ENCODE measurements at regions not wholly inside any gene's neighbourhood (a gene's known extent, or its start where the extent isn't known, plus 50 kb on each side); places are given as distances from the start of the nearest gene placed in this dataset.
"Not testable (repeated sequence)": the region's sequence is repeated elsewhere in the genome, so short reads cannot be mapped to it uniquely, and the experiment has no call there.

GRCh38 chr5:96319981-96320739 is 112.9 kb downstream of the PCSK1 start:
- DNase-seq, result not testable (repeated sequence)

DNA sequence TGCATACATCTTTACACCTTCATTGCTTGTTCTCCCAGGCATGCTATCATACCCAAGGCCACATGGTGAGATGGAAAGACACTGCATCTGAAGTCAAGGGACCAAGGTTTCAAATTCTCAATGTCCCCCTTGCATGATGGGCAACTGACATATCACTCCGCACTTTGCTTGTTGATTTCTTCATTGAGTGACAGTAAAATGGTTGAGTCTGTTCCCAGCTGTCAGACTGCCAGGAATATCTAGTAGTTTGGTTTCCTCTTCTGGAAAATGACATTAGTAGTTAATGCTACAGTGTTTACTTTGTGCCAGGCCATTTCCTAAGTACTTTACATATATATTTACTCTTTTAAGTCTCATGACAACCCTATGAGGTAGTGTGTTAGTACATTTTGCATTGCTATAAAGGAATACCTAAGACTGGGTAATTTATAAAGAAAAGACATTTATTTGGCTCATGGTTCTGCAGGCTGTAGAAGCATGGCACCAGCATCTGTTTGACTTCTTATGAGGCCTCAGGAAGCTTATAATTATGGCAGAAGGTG is 114.4 kb downstream of the PCSK1 start:
- no peak for DNase-seq

DNA sequence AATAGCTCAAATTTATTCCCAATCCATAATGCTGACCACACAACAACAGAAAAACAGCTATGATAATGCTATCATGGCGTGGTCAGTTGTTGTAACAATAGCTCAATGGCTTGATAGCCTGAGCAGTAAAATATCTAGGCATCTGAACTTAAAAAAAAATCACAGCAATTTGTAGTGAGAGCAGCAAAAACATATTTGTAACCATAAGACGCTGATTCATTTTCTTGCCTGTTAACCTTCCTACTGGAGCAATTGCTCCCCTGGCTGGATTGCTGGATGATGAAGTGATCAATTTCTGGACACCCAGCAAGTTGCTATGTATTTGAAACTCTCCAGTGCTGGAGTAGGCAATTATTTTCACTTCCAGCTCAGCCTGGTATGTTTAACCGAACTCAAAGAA is 115.1 kb downstream of the PCSK1 start:
- DNase-seq, result no peak

DNA sequence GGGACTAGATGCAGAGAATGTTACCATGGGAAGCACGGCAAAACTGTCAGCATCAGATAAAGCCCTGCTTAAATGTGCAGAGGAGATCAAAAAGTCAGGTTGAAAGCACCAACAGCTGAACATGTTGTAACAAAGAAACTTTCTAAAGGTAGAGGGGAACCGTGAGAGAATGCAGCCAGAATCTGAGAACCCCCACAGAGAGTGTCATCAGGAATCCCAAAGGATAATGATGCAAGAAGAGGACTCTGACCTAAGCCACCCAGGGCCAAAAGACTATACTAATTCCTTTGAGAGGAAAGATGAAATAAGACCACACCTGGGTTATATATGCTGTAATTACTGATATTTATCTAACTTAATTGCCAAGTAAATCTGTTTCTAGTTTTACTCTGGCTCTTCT is 116.6 kb downstream of the PCSK1 start:
- DNase-seq, result no peak

- no peak for DNase-seq
Observed at GRCh38 chr5:96316017-96316416, 117.0 kb downstream of the PCSK1 start.

- no peak for DNase-seq
Observed at GRCh38 chr5:96315431-96315830, 117.6 kb downstream of the PCSK1 start.

DNA sequence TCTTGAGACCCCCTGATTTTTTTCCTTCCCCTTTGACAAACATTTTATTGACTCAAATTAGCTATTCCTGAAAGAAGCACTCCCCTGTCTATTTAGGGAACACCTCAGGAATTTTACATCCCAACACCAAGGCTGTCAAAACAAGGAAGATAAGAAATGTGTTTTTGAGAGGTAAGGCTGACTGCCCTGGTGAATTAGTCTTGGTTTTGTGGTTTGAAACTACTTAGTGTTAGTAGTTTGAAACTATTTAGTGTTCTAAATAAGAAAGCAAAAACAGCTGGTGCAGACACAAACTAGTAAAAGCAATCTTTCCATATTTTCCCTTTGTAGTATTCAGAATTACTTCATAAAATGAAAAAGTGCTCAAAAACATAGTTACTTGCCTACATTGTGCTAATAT is 120.7 kb downstream of the PCSK1 start:
- no peak for DNase-seq

DNA sequence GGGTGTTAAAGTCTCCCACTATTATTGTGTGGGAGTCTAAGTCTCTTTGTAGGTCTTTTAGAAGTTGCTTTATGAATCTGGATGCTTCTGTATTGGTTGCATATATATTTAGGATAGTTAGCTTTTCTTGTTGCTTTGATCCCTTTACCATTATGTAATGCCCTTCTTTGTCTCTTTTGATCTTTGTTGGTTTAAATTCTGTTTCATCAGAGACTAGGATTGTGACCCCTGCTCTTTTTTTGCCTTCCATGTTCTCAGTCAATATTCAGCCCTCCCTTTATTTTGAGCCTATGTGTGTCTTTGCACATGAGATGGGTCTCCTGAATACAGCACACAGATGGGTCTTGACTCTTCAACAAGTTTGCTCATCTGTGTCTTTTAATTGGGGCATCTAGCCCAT is 126.0 kb downstream of the PCSK1 start:
- DNase-seq, result not testable (repeated sequence)

DNA sequence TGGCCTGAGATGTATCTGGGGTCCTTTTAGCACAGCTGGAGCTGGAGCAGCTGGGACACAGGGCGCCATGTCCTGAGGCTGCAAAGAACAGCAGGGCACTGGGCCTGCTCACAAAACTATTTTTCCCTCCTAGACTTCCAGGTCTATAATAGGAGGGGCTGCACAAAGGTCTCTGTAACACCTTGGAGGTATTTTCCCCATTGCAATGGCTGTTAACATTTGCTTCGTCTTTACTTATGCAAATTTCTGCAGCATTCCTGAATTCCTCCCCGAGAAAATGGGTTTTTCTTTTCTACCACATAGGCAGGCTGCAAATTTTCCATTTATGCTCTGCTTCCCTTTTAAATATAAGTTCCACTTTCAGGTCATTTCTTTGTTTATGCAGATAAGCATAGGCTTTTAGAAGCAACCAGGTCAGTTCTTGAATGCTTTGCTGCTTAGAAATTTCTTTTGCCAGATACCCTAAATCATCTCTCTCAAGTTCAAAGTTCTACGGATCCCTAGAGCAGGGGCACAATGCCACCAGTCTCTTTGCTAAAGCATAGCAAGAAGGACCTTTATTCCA is 130.8 kb downstream of the PCSK1 start:
- DNase-seq, result no peak

DNA sequence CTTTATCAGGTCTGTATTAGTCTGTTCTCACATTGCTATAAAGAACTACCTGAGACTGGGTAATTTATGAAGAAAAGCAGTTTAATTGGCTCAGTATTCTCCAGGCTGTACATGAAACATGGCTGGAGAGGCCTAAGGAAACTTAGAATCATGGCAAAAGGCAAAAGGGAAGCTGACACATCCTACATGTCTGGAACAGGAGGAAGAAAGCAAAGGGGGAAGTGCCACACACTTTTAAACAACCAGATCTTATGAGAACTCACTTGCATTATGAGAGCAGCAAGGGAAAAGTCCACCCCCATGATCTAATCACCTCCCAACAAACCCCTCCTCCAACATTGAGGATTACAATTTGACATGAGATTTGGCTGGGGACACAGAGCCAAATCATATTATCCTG is 132.1 kb downstream of the PCSK1 start:
- DNase-seq, result no peak

DNA sequence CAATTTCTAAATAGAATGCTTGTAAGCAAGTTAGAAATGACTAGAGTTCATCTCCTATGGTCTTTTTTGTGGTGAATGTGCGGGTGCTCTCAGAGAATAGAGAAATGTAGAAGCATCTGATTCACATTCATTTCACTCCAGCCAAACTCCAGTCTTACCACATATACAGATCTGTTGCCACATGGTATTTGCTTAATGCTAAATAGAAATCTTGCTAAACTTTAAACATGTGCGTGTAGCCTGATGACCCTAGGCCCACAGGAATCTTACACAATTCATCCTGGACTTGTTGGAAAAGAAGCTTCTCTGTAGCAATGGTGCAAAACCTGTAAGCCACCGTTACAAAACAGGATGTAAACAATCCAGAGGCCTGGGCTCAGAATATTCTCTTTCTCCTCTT is 135.2 kb downstream of the PCSK1 start:
- DNase-seq, result no peak

DNA sequence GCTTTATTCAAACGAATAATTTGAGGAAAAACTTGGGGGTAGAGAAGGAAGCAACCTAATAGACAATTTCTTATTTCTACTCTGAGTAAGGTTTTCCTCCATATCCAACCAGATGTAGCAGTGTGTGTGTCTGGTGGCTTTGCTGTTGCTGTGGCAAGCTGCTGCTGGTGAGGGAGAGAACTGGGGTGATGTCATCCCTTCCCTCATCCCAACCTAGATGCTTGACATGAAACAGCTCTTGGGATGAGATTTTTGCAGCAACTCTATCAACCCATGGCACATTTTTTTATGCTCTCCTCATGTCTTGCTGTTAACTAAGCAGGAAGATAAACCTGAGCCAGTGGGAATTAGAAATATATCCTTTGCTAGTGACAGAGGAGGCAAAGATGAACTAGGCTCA is 135.8 kb downstream of the PCSK1 start:
- no peak for DNase-seq

- DNase-seq, result no peak
Observed at GRCh38 chr5:96294884-96295202, 138.2 kb downstream of the PCSK1 start.

GRCh38 chr5:96293966-96294883 is 138.8 kb downstream of the PCSK1 start:
- DNase-seq, result no peak

DNA sequence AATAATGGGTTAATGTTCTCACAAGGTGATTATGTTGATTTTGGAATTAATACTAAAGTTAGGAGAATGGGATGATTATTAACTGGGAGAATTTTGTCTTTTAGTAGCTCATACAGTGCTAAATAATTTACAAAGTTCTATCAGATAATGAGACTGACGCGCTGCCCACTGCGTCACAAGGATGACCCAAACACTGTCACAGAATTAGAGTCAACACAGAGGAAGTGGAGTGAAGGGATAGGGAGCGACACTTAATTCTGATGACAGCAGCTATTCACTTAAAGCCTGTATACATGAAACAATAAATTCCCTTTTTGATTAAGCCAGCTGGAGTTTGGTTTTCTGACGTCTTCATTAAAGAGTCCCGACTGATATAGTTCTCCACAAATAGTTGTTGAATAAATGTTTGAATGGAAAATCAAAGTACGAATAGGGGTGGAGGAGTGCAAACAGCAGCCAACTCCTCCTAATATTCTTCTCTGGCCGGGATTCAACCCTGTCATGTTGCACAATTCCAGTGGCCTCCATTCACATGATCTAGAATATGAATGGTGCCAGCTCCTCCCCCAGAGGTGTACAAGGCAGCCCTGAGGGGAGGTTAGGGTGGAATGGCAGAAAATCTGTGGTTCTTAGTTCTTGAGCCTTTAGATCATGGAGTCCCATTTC is 140.3 kb downstream of the PCSK1 start:
- no peak for DNase-seq

- not testable (repeated sequence) for DNase-seq
Observed at GRCh38 chr5:96289287-96289686, 143.8 kb downstream of the PCSK1 start.

DNA sequence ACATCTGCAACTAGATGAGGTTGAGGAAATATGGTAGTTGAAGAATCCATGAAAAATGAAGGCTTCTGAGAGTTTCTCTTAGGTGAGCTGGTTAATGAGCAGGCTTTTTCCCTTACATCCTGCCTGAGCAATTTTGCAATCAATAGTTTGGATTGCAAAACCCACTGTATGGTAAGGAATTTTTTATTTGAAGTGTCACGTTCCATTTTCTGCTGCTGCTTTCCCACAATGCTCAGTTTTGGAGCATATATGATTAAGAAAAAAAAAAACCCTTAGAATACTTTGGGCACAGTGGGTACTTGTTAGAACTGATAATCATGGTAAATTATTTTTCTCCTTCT is 144.2 kb downstream of the PCSK1 start:
- no peak for DNase-seq

DNA sequence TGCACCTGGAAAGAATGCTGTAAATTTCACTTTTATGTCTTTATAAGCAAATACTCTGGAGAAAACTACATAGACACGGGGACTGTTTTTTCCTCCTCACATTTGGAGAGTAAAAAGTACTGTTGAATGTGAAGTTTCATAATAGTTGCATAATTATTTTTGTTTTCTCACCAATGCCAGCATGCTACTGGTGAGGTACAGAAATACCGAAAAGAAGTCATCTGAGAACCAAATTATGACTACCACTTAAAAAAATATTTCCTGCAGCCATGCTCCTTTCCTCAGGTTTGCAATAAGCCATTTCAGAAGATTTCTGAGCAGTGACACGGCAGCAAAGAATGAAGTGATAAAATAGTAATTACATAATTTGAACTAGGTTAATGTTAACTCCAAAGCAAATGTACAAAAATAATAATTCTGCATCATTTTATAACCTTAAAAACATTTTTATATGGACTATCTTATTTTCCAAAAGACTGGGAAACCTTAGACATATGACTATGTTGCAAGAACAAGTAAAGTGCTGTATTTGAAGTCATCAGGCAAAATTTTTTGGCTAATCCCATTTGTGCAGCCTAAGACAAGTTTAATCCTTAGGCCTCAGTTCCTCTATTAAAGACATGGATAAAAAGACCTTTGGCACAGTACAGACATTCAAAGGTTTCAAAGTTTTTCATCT is 144.7 kb downstream of the PCSK1 start:
- DNase-seq, result no peak

GRCh38 chr5:96287136-96287535 is 145.9 kb downstream of the PCSK1 start:
- DNase-seq, result no peak

- no peak for DNase-seq
Observed at GRCh38 chr5:96285823-96286222, 147.2 kb downstream of the PCSK1 start.

DNA sequence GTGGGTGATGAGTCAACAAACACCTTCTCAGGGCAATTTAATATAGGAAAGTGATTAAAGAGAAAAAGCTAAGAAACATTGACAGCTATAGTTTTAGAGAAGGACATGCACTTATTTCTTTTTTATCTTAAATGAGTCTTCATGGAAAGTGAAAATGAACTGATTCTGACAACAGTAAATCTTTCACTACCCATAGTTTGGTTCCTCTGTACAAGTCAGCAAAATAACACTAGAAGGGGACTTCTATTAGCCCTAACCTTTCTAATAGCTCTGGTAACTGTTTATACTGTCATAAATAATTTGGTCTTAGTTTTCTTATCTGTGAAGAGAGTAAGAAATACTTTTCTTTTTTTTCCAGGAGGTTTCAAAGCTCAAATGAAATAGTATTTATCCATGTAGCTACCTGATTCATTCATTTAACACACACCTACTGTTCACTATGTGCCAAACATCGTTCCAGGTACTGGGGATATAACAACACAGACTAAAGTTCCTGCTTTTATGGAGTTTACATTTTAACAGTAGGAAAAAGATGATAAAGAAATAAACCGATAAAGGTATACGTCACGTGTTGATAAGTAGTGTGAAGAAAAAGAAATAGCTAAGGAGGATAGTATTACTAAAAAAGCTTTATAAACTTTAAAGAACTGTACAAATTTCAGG is 148.2 kb downstream of the PCSK1 start:
- no peak for DNase-seq

GRCh38 chr5:96283589-96283988 is 149.5 kb downstream of the PCSK1 start:
- no peak for DNase-seq

Data from NCI-H1048 (cell line).